H9 (cell line): ENCODE measurements at regions not wholly inside any gene's neighbourhood (a gene's known extent, or its start where the extent isn't known, plus 50 kb on each side); places are given as distances from the start of the nearest gene placed in this dataset.

Source experiments
- DNase-seq: peaks from one replicate; pipeline ENCODE4 v3.0.0-alpha.2; 2017
- H2AFZ ChIP-seq: one replicate; pipeline ENCODE4 v1.6.1; 2013; ENCODE audit warnings: mild to moderate bottlenecking, low read length, control low read depth, moderate library complexity
- H2AK5ac ChIP-seq: 2 replicates; pipeline ENCODE4 v1.6.1; 2013; ENCODE audit warnings: low read length, control low read depth, mixed read lengths; ENCODE audit not compliant: insufficient read length
- H2BK120ac ChIP-seq: one replicate; pipeline ENCODE4 v1.6.1; 2013; ENCODE audit warnings: low read depth, mild to moderate bottlenecking, low read length, control low read depth, inconsistent platforms; ENCODE audit not compliant: poor library complexity, severe bottlenecking
- H2BK12ac ChIP-seq: 2 replicates; pipeline ENCODE4 v1.6.1; 2013; ENCODE audit warnings: low read length, control low read depth, mixed read lengths, low read depth; ENCODE audit not compliant: insufficient read length
- H2BK15ac ChIP-seq: 2 replicates; pipeline ENCODE4 v1.6.1; 2013; ENCODE audit warnings: low read depth, low read length, control low read depth
- H2BK20ac ChIP-seq: one replicate; pipeline ENCODE4 v1.6.1; 2013; ENCODE audit warnings: low read depth, mild to moderate bottlenecking, low read length, control low read depth, inconsistent platforms; ENCODE audit not compliant: poor library complexity, severe bottlenecking
- H2BK5ac ChIP-seq: 2 replicates; pipeline ENCODE4 v1.6.1; 2013; ENCODE audit warnings: low read length, control low read depth, mixed read lengths; ENCODE audit not compliant: insufficient read length
- H3K14ac ChIP-seq: 2 replicates; pipeline ENCODE4 v1.6.1; 2013; ENCODE audit warnings: low read length, control low read depth; ENCODE audit not compliant: insufficient read depth
- H3K18ac ChIP-seq: 2 replicates; pipeline ENCODE4 v1.6.1; 2013; ENCODE audit warnings: low read depth, mild to moderate bottlenecking, mixed read lengths, low read length, control low read depth; ENCODE audit not compliant: insufficient read length
- H3K23ac ChIP-seq: 2 replicates; pipeline ENCODE4 v1.6.1; 2013; ENCODE audit warnings: low read length, control low read depth, mixed read lengths, low read depth; ENCODE audit not compliant: insufficient read length
- H3K23me2 ChIP-seq: 2 replicates; pipeline ENCODE4 v1.6.1; 2013; ENCODE audit warnings: low read depth, mild to moderate bottlenecking, mixed read lengths, low read length, control low read depth; ENCODE audit not compliant: insufficient read length, poor library complexity, severe bottlenecking
- H3K27ac ChIP-seq: 2 replicates; pipeline ENCODE4 v1.5.1; 2013; ENCODE audit warnings: low read length, control low read depth, mixed read lengths, low read depth; ENCODE audit not compliant: insufficient read length
- H3K27me3 ChIP-seq: 2 replicates; pipeline ENCODE4 v1.6.1; 2013; ENCODE audit warnings: low read length, control low read depth, inconsistent platforms; ENCODE audit not compliant: insufficient read depth
- H3K4ac ChIP-seq: 2 replicates; pipeline ENCODE4 v1.6.1; 2013; ENCODE audit warnings: low read depth, mild to moderate bottlenecking, control low read depth, inconsistent platforms, low read length, moderate library complexity
- H3K4me1 ChIP-seq: 2 replicates; pipeline ENCODE4 v1.6.1; 2013; ENCODE audit warnings: low read length, control low read depth, inconsistent platforms; ENCODE audit not compliant: insufficient read depth
- H3K4me2 ChIP-seq: 2 replicates; pipeline ENCODE4 v1.6.1; 2013; ENCODE audit warnings: low read length, control low read depth, mixed read lengths; ENCODE audit not compliant: insufficient read length, insufficient read depth
- H3K56ac ChIP-seq: 2 replicates; pipeline ENCODE4 v1.6.1; 2013; ENCODE audit warnings: low read depth, mild to moderate bottlenecking, mixed read lengths, low read length, control low read depth; ENCODE audit not compliant: insufficient read length
- H3K79me1 ChIP-seq: 2 replicates; pipeline ENCODE4 v1.6.1; 2013; ENCODE audit warnings: low read depth, mild to moderate bottlenecking, moderate library complexity, low read length, control low read depth, inconsistent platforms; ENCODE audit not compliant: insufficient read depth, poor library complexity, severe bottlenecking
- H3K79me2 ChIP-seq: 2 replicates; pipeline ENCODE4 v1.6.1; 2013; ENCODE audit warnings: low read length, control low read depth, inconsistent platforms; ENCODE audit not compliant: insufficient read depth
- H3K9ac ChIP-seq: 2 replicates; pipeline ENCODE4 v1.6.1; 2013; ENCODE audit warnings: low read length, control low read depth, mixed read lengths; ENCODE audit not compliant: insufficient read length; ENCODE audit errors: extremely low read depth
- H3K9me3 ChIP-seq: one replicate; pipeline ENCODE4 v1.6.1; 2013; ENCODE audit warnings: low read depth, low read length, inconsistent platforms; ENCODE audit not compliant: control insufficient read depth
- H3T11ph ChIP-seq: one replicate; pipeline ENCODE4 v1.6.1; 2013; ENCODE audit warnings: mild to moderate bottlenecking, low read length, control low read depth, inconsistent platforms
- H4K20me1 ChIP-seq: one replicate; pipeline ENCODE4 v1.6.1; 2013; ENCODE audit not compliant: control insufficient read depth, insufficient read length, insufficient read depth
- H4K5ac ChIP-seq: 2 replicates; pipeline ENCODE4 v1.6.1; 2013; ENCODE audit warnings: low read depth, mild to moderate bottlenecking, mixed read lengths, low read length, control low read depth; ENCODE audit not compliant: insufficient read length
- H4K8ac ChIP-seq: replicated peaks from 2 replicates; pipeline ENCODE4 v1.6.1; 2013; ENCODE audit warnings: low read length, control low read depth, mixed read lengths, low read depth; ENCODE audit not compliant: insufficient read length
- H4K91ac ChIP-seq: 2 replicates; pipeline ENCODE4 v1.6.1; 2013; ENCODE audit warnings: low read depth, mild to moderate bottlenecking, moderate library complexity, mixed read lengths, low read length, control low read depth; ENCODE audit not compliant: insufficient read length
- H3K27ac Mint-ChIP-seq, 3 experiments: 2 replicates in 2 of 3; 3 replicates in 1 of 3; pipeline ENCODE4 v1.8.0; 2020 to 2021; ENCODE audit warnings: mixed read lengths in 3 of 3, mild to moderate bottlenecking in 1 of 3, moderate library complexity in 1 of 3
- H3K27me3 Mint-ChIP-seq: 2 replicates; pipeline ENCODE4 v1.8.0; 2021; ENCODE audit warnings: low read depth, mild to moderate bottlenecking, moderate library complexity, mixed read lengths
- H3K36me3 Mint-ChIP-seq, 3 experiments: 2 replicates in 2 of 3; 3 replicates in 1 of 3; pipeline ENCODE4 v1.8.0; 2020 to 2021; ENCODE audit warnings: low read depth in 3 of 3, mixed read lengths in 3 of 3; ENCODE audit not compliant: insufficient read depth in 1 of 3
- H3K4me1 Mint-ChIP-seq, 2 experiments: 2 replicates each; pipeline ENCODE4 v1.8.0; 2020; ENCODE audit warnings: mixed read lengths in 2 of 2
- H3K4me3 Mint-ChIP-seq, 2 experiments: 2 replicates in 1 of 2; 3 replicates in 1 of 2; pipeline ENCODE4 v1.8.0; 2020 to 2021; ENCODE audit warnings: mild to moderate bottlenecking in 2 of 2, mixed read lengths in 2 of 2, moderate library complexity in 1 of 2
- H3K9me3 Mint-ChIP-seq, 2 experiments: 2 replicates in 1 of 2; 3 replicates in 1 of 2; pipeline ENCODE4 v1.8.0; 2020; ENCODE audit warnings: mild to moderate bottlenecking in 2 of 2, mixed read lengths in 2 of 2, moderate library complexity in 1 of 2
- WGBS: extraction: QIAGEN DNeasy Blood & Tissue Kit; methylation state at CpG from one replicate; pipeline ENCODE4 v1.1.7; 2013; ENCODE audit warnings: missing lambda C conversion rate, low lambda C conversion rate, mixed read lengths; ENCODE audit not compliant: insufficient read length; ENCODE audit errors: extremely low coverage; 5-methylcytosine and 5-hydroxymethylcytosine counted together
- TF ChIP-seq, protein P1 (sequence below): fragments of 200-600 bp; sonication (generic); conservative IDR thresholded peaks from 3 replicates; pipeline ENCODE4 v1.8.0; 2021; ENCODE audit warnings: antibody characterized with exemption, mild to moderate bottlenecking

DNA sequence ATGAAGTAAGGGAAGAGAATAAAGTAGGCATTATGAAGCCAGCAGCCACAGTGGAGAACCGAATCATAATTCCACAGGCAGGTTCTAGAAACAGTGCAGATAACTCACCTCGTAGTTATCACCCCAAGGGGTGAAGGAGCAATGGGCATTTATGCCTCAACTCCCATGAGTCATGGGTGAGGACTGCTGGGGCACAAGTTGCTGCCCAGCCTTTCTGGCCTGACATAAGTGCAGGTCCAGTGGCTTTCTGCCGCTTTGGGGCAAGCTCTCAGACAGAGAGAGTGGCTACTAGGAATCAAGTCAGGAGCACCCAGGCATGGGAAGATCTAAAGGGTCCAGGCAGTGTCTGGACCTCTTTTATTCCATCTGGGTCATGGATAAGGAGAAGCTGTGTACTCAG, 149.8 kb downstream of the SUCLG1 start:
- Mint-ChIP-seq H3K27ac (no peak overlapping the region), H3K4me1 (peaks cover 20 to 23% of the 10 kb centered on the region in 2 experiments), H3K27me3 (peaks cover 2% of the 10 kb centered on the region), H3K36me3 (peaks cover 27 to 38% (median 31%) of the 10 kb centered on the region in 3 experiments), H3K9me3 (peaks cover 36 to 38% of the 10 kb centered on the region in 2 experiments), H3K4me3 (no peak overlapping the region)
- H3K14ac ChIP-seq, result no peak overlapping the region
- no peak overlapping the region for H4K8ac ChIP-seq
- no peak overlapping the region for H2BK15ac ChIP-seq
- no peak overlapping the region for H4K91ac ChIP-seq
- H2BK12ac ChIP-seq, result no peak overlapping the region
- no peak overlapping the region for H3K27ac ChIP-seq
- no peaks in the 10 kb centered on the region for H3K23me2 ChIP-seq
- no peak overlapping the region for H2AK5ac ChIP-seq
- no peak overlapping the region for H3T11ph ChIP-seq
- H3K56ac ChIP-seq, result no peak overlapping the region
- H3K79me2 ChIP-seq, result no peaks in the 10 kb centered on the region
- H3K18ac ChIP-seq, result no peak overlapping the region
- H2BK5ac ChIP-seq, result no peak overlapping the region
- peaks cover 22% of the 10 kb centered on the region for H3K9me3 ChIP-seq
- H3K9ac ChIP-seq, result no peak overlapping the region
- H3K79me1 ChIP-seq, result no peaks in the 10 kb centered on the region
- no peak for DNase-seq
- H2AFZ ChIP-seq, result no peak overlapping the region
- no CpG with 5 or more reads among the region's 3 CpGs for WGBS
- H4K20me1 ChIP-seq, result no peaks in the 10 kb centered on the region
- no peaks in the 10 kb centered on the region for H3K27me3 ChIP-seq
- no peak overlapping the region for H3K4me2 ChIP-seq
- no peaks in the 10 kb centered on the region for H3K4me1 ChIP-seq
- H3K4ac ChIP-seq, result no peak overlapping the region
- H4K5ac ChIP-seq, result no peak overlapping the region
- H2BK20ac ChIP-seq, result no peak overlapping the region
- TF ChIP-seq, protein P1, sequence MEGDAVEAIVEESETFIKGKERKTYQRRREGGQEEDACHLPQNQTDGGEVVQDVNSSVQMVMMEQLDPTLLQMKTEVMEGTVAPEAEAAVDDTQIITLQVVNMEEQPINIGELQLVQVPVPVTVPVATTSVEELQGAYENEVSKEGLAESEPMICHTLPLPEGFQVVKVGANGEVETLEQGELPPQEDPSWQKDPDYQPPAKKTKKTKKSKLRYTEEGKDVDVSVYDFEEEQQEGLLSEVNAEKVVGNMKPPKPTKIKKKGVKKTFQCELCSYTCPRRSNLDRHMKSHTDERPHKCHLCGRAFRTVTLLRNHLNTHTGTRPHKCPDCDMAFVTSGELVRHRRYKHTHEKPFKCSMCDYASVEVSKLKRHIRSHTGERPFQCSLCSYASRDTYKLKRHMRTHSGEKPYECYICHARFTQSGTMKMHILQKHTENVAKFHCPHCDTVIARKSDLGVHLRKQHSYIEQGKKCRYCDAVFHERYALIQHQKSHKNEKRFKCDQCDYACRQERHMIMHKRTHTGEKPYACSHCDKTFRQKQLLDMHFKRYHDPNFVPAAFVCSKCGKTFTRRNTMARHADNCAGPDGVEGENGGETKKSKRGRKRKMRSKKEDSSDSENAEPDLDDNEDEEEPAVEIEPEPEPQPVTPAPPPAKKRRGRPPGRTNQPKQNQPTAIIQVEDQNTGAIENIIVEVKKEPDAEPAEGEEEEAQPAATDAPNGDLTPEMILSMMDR, result no peak
- no peak overlapping the region for H2BK120ac ChIP-seq
- H3K23ac ChIP-seq, result no peak overlapping the region
